SK-N-MC (cell line): ENCODE measurements at regions not wholly inside any gene's neighbourhood (a gene's known extent, or its start where the extent isn't known, plus 50 kb on each side); places are given as distances from the start of the nearest gene placed in this dataset.

Experiments used
- EZH2 ChIP-seq: fragments of 200-600 bp; sonication (generic); IDR thresholded peaks from one replicate; pipeline ENCODE4 v1.6.1; 2017; ENCODE audit warnings: antibody characterized with exemption
- POLR2AphosphoS5 ChIP-seq: IDR thresholded peaks from 2 replicates; pipeline ENCODE4 v1.6.1; 2012; ENCODE audit warnings: mild to moderate bottlenecking, low read depth, low read length, borderline replicate concordance

DNA sequence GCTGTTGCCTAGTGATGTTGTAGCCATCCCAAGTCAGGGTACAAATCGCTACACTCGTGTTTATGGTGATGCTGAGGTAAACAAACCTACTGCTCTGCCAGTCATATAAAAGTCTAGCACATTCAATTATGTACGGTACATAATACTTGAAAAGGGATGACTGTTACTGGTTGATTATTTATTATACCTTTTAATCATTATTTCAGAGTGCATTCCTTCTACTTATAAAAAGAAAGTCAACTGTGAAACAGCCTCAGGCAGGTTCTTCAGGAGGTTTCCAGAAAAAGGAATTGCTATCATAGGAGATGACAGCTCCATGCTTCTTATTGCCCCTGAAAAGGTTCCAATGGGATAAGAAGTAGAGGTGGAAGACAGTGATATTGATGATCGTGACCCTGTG is 652.5 kb upstream of the KIRREL3 start:
- TF ChIP-seq POLR2AphosphoS5 = no peak
- no peak for TF ChIP-seq EZH2
